SK-N-MC (cell line): ENCODE measurements at regions not wholly inside any gene's neighbourhood (a gene's known extent, or its start where the extent isn't known, plus 50 kb on each side); places are given as distances from the start of the nearest gene placed in this dataset.

ENCODE experiments used
- EZH2 ChIP-seq: fragments of 200-600 bp; sonication (generic); IDR thresholded peaks from one replicate; pipeline ENCODE4 v1.6.1; 2017; ENCODE audit warnings: antibody characterized with exemption
- POLR2AphosphoS5 ChIP-seq: IDR thresholded peaks from 2 replicates; pipeline ENCODE4 v1.6.1; 2012; ENCODE audit warnings: mild to moderate bottlenecking, low read depth, low read length, borderline replicate concordance

- no peak for TF ChIP-seq POLR2AphosphoS5
- TF ChIP-seq EZH2 = no peak
Measured at GRCh38 chr15:26023691-26024090, 160.6 kb upstream of the ATP10A start.
